ENCODE measurements at regions not wholly inside any gene's neighbourhood (a gene's known extent, or its start where the extent isn't known, plus 50 kb on each side); places are given as distances from the start of the nearest gene placed in this dataset.

DNA sequence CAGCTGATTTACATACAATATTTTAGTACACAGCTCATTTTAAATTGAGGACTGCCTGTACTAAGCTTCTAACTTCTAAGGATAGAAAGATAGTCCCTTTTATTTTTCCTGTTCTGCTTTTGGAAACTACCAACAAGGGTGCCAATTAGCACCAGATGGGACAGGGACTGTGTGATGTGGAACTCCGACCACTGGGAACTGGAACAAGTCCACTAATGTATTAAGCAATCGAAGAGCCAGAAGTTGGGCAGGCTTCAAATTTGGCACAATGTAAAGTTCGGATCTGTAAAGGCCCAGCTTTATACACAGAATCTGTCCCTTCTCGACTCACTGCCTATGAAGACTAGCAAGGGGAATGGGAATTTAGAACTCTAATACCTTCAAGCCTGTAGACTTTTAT lies 149.3 kb downstream of the ZC3H11B start:
- TF ChIP-seq POLR2AphosphoS5 (IDR thresholded peaks at IDR 0.05; ENCODE audit: low read depth, low read length), result no peak
- no peak for TF ChIP-seq POLR2A (IDR thresholded peaks at IDR 0.05; ENCODE audit: low read depth, low read length)
